DMS53 treated with DMSO at 0.1 percent for 48 hours (cell line): ENCODE measurements at regions not wholly inside any gene's neighbourhood (a gene's known extent, or its start where the extent isn't known, plus 50 kb on each side); places are given as distances from the start of the nearest gene placed in this dataset.
"Not testable (repeated sequence)": the region's sequence is repeated elsewhere in the genome, so short reads cannot be mapped to it uniquely, and the experiment has no call there.

Experiments used
- DNase-seq: peaks from one replicate; lab custom pipeline; 2025; ENCODE audit not compliant: unreplicated experiment; lab: John Stamatoyannopoulos, UW

- no peak for DNase-seq
These were observed 151.5 kb upstream of the C2CD4B start for GRCh38 chr15:62316413-62317060.

DNA sequence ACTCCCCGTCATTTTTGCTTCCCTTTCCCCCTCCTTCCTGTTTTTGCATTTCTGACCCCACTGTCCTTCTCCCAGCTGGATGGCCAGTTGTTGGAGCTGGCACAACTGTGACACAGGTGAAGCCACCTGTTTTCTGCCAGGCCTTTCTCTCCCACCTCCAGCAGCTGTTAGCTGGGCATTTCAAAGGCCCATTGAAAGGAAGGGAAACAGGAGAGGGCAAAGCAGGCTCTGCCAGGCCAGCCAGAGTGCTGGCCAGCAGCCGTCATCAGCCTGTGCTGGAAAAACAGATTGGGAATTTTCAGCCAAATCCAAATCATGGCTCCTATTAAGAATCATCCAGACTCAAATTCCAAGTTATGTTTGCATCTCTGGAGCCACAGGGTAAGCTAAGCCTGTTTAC, 155.2 kb upstream of the C2CD4B start:
- no peak for DNase-seq

DNA sequence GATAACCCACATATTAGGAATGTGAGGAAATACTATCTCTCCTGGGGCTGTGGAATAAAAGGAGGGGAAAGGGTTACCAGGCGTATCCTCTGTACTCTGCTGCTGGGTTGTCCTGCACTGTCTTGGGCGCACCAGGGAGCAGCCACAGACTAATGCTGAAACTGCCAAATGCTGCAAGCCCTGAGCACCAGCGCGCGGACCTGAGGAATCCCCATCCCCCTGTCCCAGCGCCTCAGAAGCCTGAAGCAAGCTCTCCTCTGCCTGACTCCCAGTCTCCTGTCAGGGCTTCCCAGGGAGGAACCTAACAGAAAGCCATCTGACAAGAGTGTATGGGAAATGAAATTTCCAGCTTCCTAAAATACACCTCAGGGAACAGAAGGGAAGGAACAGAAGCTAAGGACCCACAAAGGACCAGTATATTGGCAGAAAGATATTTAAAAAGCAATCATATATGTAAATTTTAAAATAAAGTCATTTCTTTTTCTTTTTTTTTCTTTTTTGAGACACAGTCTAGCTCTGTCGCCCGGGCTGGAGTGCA, 158.3 kb upstream of the C2CD4B start:
- no peak for DNase-seq

- DNase-seq, result no peak
These were observed 159.3 kb upstream of the C2CD4B start for GRCh38 chr15:62324382-62324781.

- no peak for DNase-seq
These were observed 160.5 kb upstream of the C2CD4B start for GRCh38 chr15:62325597-62325996.

GRCh38 chr15:62326460-62327011, 161.5 kb upstream of the C2CD4B start:
- peak; percentile 10 for DNase-seq

DNA sequence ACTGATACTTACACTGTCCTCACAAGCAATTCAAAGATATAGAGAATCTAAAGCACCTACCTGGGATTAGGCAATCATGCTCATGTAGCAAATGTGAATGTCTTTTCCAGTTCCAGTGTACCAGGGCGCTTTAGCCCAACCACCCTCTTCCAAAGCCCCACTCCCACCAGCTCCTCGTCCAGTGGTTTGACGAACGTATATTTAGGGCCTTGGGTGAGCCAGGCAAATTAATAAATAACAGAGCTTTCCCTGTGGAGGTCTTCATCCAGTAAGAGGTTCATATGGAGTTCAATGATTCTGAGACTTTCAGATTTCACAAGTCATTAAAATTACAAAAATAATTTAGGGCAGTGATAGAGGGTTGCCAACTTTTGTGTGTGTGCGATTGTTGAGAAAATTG, 162.3 kb upstream of the C2CD4B start:
- DNase-seq, result no peak

- not testable (repeated sequence) for DNase-seq
These were observed 167.4 kb upstream of the C2CD4B start for GRCh38 chr15:62332472-62332871.

DNA sequence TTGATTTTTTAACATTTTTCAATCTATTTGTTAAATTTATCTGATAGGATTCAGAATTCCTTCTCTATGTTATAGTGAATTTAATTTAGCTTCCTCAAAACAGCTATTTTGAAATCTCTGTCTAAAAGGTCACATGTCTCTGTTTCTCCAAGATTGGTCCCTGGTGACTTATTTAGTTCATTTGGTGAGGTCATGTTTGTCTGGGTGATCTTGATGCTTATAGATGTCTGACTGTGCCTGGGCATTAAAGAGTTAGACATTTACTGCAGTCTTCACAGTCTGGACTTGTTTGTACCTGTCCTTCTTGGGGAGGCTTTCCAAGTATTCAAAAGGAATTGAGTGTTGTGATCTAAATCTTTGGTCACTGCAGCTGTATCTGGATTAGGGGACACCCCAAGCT, 169.5 kb upstream of the C2CD4B start:
- DNase-seq, result no peak

- no peak for DNase-seq
These were observed 172.8 kb upstream of the C2CD4B start for GRCh38 chr15:62337934-62338333.

GRCh38 chr15:62338497-62338896, 173.4 kb upstream of the C2CD4B start:
- no peak for DNase-seq

DNA sequence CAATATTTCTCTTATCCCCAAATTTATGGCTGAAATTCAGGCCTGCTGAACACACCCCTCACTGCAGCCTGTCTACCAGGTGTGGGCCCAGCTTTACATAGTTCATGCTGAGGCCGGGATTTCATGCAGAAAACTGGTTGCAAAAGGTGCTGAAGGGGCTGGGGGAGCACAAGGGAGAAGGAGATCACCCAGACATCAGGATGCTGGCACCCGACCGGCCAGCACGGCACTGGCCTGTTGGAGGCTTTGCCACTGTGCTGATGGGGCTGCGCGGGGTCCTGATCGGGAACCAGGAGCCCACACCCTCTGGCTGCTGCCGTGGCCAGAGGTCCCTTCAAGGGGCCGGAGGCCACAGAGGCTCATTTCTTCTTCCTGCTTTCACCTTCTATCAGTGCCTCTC, 177.9 kb upstream of the C2CD4B start:
- DNase-seq, result no peak

DNA sequence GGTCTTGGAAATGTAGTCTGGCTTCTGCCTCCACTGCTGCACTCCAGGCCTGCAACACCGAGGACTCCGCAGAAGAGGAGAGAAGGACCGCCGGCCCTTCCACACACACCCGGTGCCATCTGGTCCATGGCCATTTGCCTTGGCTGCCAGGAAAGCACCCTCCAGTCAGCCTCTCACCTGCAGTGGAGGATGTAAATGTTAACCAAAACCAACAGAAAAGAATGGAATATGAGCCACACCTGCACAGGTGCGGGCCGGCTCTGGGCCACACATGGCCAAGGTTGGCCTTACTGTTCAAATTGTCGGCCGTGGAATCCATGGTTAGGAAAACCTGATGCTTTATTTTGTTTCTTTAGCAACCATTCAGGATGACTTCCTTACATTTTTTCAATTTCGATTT, 178.3 kb upstream of the C2CD4B start:
- DNase-seq, result no peak

- peak; percentile 47 for DNase-seq
These were observed 179.9 kb upstream of the C2CD4B start for GRCh38 chr15:62344806-62345539.

- DNase-seq, result no peak
These were observed 181.1 kb upstream of the C2CD4B start for GRCh38 chr15:62346168-62346567.

DNA sequence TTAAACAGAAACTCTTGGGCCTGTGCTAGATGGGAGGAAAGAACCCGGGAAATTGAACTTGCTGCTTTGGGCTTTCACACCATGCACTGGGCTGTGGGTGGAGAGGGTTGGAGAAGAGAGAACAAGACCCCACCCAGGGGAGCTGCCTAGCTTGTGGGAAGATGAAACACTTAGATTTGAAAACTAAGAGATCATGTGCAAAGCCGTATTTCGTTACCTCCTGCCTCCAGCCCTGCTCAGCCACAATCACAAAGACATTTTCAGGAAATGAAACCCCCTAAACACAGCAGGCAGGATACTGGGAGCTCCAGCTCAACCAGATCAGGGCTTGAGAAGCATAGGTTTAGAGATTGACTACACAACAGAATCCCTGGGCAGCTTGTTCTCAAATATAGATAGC, 183.0 kb upstream of the C2CD4B start:
- no peak for DNase-seq

DNA sequence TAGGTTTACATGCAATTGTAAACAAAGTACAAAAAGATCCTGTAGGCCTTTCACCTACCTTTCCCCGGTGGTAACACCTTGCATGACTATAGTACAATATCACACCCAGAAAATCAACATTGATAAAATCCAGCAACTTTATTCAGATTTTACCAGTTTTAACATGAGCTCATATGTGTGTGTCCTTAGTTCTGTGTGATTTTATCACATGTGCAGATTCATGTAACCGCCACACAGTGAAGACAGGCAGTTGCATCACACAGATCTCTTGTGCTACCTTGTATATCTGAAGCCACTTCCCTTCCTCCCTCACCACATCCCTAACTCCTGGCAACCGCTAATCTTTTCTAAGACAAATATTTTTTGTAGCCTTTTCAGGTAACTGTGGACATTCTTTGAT, 183.5 kb upstream of the C2CD4B start:
- DNase-seq, result no peak

DNA sequence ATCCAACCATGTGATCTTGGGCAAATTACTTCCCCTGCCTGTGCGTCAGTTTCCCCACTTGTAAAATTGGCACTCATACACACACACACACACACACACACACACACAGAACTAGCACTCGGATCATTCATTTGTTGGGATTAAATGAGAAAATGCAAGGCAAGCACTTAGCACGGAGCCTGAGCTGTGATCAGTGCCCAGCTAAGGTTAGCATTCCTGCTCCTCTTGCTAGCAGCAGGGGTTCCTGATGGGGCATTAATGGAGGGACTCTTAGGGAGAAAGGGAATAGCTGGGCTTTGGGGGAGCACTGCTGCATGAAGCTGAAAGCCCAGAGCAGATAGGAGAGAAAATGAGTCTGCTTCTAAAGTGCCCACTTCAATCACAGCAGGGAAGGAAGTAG, 187.7 kb upstream of the C2CD4B start:
- no peak for DNase-seq

GRCh38 chr15:62357431-62357830, 192.3 kb upstream of the C2CD4B start:
- DNase-seq, result no peak

DNA sequence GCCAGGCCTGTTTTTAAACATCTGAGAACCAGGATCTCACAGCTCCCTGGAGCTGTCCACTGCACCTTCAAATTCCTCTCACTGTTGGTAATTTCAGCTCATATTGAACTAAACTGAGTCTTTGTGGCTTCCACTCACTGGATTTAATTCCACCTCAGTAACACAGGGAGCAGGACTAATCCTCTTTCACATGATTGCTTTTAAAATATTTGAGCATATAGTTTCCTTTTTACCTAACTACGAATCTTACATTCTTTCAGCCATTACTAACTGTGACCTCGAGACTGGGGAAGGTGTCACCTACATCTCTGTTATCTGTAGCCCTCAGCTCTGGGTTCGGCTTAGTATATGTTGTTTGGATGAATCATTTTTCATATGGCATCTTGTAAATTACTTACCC, 194.3 kb upstream of the C2CD4B start:
- no peak for DNase-seq

GRCh38 chr15:62360332-62361097, 195.4 kb upstream of the C2CD4B start:
- no peak for DNase-seq

DNA sequence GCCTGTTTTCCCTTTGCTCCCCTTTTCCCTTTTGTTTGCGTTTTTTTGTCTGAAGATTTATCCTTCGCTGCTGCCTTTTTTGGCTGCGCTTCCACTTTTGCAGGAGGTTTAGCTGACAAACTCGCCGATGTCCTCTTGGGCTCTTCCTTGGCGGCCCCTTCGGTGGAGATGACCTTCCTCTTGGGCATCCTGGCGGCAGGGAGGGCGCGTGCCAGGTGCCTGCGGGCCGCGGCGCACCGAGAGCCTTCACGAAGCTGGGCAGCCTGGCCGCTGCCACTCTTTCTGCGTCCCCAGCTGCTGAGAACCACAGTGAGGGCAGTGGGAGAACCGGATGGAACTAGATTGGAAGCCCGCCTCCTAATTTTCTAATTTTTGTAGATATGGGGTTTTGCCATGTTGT, 197.1 kb upstream of the C2CD4B start:
- DNase-seq, result no peak
